HG03060 (cell line): ENCODE measurements at regions not wholly inside any gene's neighbourhood (a gene's known extent, or its start where the extent isn't known, plus 50 kb on each side); places are given as distances from the start of the nearest gene placed in this dataset.
"Not testable (repeated sequence)": the region's sequence is repeated elsewhere in the genome, so short reads cannot be mapped to it uniquely, and the experiment has no call there.

Experiments used
- ATAC-seq: cut with Tn5 transposase; IDR thresholded peaks from one replicate; pipeline ENCODE4 v1.9.1; 2021; ENCODE audit warnings: low read depth, moderate number of reproducible peaks; ENCODE audit not compliant: unreplicated experiment

DNA sequence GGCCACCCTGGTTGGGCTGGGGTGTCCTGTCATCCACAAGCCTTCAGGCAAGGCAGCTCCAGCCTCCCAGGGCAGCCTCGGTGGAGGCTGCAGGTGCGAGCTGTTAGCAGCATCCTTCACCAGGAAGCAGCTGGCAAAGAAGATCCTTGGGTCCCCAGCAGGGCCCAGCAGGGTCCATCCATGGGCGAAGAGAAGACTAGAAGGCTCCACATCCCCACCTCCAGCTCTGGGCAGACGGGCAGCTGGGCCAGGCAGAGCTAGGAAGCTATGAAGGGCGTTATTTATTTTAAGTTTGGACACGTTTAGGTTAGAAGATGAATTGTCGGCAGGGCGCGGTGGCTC is 348.5 kb downstream of the TCERG1L start:
- no peak for ATAC-seq

DNA sequence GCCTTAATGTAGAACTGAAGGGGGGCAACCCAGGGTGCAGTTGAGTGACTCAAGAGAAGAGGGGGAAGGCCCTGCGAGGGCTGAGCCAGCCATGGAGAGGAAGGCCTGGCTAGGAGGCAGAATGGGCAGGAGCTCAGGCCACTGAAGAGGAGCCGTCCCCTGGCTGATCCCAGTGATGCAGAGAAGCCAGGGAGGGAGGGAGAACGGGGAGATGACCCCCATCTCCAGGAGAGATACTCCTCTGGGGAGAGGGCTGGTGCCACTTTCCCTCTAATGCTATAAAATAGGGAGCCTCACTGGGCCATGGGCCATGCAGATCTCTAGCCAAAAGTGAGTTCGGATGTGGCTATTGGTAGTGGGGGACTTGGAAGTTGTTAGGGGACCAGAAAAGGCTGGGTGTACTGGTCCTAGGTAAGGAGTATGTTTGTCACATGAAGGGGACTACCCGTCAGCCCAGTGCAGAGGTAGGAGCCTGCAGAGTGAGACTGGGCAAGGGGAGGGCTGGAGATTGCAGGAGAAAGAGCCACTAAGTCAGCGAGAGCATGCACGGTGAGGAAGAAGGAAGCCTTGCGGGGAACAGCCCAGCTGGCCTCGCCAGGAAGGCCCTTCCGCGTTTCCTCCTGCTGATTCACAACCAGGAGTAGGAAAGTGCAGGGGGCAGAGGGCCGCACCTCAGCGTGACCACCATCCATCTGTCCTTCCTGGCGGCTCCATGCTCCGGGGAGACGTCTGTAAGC is 347.6 kb downstream of the TCERG1L start:
- no peak for ATAC-seq

DNA sequence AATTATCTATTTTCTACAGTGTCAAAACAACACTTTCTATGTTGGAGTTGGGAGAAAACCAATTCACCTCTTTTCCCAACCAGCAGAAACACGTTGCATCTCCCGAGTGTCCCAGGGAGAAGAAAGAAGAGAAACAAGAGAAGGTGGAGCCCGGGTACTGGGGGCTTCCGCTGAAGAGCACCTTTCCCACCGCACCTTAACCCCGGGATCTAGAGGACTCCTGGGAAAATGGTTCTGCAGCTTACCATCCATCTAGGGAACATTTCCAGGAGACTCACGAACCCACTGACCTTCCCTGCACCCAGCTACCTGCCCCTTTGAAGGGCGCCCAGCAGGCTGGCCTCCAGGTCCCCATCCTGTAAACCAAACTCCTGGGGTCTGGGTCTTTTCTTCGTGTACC is 346.8 kb downstream of the TCERG1L start:
- ATAC-seq, result no peak

DNA sequence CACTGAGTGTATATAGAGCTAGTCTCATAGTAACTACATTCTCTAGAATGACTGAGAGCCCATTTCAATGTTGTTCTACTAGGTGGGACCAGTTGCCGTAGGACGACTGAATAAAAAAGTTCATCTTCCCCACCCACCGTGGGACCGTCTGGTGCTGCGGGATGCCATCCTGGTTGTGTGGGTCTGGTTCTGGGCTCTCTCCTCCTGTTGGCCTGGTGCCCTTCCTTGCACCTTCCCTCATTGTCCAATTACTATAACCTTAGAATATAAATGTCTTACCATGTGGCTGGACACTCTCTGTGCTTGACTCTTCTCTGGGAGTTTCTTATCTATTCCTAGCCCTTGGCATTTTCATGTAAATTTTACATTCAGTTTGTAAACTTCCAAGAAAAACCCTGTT is 344.4 kb downstream of the TCERG1L start:
- ATAC-seq, result no peak

DNA sequence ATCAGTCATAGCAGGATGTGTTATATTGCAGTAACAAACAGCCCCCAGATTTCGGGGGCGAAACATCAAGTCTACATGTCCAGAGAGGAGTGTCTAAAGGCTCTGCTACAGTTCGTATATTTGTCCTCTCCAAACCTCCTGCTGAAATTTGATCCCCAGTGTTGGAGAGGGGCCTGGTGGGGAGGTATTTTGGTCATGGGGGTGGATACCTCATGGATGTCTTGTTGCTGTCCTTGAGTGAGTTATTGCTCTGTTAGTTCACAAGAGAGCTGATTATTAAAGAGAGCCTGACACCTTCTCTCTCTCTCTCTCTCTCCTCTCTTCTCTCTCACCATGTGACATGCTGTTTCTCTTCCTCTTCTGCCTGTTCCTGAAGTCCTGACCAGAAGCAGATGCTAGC is 343.7 kb downstream of the TCERG1L start:
- ATAC-seq, result no peak

DNA sequence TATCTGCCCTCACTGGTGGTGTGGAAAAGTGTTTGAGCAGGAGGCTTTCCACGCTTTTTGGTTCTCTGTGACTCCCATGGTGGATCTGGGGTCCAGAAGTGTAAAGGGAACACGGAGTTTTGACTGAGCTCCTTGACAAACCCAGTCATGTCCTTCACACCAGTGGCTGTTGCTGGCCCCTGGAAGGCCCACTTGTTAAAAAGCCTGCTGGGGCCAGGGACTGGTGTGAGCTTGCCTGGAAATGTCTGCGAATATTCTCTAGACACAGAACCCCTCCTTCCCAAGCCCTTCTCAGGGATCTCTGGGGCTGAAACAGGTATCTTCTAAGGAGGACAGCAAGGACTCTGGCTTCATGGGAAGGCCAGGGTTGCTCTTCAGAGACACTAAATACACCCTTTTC is 343.0 kb downstream of the TCERG1L start:
- ATAC-seq, result no peak

DNA sequence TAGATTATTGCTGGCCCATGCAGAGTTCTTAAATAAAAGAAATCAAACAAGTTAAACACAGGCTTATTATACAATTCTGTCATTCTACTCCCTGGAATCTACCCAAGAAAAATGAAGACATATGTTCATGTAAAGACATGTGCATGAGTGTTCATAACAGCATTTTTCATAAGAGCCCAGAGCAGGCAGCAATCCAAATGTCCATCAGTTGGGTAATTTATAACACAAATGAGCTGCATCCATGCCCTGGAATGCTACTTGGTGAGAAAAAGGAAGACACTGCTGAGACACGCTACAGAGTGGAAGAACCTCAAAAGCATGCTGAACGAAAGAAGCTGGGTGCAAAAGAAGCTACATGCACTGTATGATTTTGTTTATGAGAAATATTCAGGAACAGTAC is 342.6 kb downstream of the TCERG1L start:
- no peak for ATAC-seq

DNA sequence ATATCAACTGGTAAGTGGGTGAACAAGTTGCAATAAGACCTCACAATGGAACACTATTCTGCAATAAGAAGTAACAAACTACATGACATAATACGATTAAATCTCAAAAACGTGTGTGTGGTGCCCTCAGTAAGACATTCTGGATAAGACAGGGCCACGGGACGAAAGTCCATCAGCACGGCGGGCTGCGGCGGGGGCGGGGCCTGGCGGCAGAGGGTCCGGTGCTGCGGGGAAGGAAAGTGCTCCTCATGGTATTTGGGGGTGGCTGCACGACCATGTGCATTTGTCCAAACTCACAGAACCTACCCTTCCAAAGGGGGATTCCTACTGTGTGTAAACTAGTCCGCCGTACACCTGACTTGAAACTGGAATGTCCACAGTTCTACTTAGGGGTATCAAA is 341.8 kb downstream of the TCERG1L start:
- ATAC-seq, result no peak

DNA sequence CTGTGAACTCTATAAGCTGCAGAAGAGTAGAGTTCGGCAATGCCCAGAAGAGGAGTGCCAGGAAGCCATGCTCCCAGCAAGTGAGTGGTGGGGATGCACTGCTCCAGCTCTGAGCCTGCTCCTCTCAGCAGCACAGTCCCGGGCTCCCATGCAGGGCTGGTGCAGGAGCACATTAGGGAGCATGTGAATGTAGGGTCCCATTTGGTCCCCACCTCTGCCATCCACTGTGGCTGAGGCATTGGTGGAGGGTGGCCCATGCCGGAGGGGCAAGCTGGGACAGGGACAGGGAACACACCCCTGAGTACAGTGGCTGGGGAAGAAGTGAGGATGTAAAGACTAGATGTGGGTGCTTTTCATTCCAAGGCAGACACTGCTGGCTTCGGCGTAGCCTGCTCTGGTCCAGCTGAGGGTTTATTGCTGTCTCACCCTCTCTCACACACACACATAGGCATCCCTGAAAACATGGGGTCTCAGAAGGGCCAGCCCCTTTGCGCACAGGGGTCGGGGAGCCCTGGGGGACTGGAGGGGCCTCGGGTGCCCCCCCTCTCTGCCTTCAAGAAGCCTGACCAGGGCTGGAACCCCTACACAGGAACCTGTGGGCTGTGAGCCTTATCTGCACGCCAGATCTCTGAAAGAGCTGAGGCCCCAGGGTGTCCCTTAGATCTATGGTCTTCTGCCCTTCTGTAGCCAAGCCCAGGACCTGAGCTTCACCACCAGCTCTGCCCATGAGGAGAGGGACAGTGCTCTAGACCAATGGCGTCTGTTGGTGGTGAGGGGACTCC is 341.0 kb downstream of the TCERG1L start:
- ATAC-seq, result no peak

DNA sequence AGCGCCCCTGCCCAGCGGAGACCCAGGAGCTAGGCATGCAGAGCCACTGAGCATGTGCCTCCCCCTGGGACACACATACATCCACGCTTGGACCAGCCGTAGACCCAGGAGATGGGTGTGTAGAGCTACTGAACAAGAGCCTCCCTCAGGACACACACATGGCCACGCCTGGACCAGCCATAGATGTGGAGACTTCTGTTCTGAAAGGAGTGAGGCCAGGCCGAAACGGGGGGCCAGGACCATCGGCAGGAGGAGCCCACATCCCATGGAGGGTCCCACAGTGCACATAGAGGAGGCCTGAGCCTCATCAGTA is 340.4 kb downstream of the TCERG1L start:
- ATAC-seq, result no peak

DNA sequence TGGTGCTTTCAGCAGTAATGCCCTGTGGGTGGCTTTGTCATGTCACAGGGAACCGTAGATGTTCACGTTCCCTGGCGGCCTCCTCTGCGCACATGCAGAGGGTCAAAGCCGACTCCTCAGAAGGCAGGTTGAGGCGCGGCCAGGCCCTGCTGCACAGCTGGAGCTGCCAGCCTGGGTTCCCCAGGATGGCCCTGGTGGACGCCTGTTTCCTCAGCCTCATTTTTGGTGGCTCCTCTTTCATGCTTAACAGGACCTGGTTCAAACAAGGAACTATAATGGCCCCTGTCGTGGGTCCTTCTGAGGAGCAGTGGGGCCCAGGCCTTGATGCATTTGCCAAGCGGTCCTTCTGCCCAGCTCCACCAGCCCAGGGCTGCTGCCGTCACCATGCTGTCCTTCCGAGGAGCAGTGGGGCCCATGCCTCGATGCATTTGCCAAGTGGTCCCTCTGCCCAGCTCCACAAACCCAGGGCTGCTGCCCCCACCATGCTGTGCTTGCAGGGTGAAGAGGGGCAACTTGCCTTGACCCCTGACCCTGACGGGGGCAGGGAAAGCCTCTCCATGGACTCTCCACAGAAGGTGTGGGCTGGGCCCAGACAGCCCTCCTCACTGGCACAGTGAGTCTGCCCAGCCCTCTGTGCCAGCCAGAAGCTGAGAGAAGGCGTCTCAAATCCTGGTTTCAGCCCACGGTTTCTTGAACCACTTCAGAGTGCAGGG is 338.2 kb downstream of the TCERG1L start:
- ATAC-seq, result no peak

DNA sequence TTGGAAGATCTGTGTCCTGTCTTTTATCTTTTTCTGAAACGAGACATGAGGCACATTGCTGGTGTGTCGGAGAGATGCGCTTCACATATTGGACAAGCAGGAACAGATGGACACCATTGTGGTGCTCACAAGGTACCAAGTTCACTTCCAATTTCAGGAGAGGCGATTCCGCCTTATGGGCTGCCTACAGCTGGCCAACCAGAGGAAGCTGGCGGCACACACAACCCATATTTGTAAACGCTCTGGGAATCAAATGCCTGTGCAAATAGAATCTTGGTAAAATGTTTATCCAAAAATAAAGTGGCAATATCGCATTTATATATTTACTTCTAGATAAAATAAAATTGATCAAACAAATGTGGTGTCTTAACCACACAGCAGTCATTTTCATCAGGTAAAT is 337.4 kb downstream of the TCERG1L start:
- no peak for ATAC-seq

DNA sequence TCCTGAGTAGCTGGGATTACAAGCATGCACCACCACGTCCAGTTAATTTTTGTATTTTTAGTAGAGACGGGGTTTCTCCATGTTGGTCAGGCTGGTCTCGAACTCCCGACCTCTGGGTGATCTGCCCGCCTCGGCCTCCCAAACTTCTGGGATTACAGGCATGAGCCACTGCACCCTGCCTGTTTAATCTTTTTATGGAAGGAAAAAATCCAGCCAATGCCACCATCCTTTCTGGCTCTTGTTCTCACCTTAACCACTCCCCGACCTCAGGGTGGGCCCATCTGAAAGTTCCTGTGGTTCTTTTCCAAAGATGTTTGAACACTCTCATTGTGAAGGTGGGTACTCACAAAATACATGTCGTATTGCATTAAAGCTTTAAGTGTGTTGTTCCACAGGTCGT is 336.2 kb downstream of the TCERG1L start:
- not testable (repeated sequence) for ATAC-seq

DNA sequence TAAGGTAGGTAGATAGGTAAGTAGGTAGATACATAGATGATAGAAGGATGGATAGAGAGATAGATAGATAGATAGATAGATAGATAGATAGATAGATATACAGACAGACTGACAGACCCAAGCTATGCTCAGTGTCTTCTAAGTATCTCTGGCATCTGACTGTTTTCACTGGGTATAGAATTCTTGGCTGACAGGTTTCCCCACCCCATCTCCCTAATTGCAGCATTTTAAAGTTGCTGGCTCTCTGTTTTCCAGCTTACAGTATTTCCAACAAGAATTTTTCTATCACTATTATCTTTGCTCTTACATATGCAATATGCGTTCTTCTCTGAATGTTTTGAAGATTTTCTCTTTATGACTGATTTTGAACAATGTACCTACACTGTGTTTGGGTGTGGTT is 328.7 kb downstream of the TCERG1L start:
- no peak for ATAC-seq

DNA sequence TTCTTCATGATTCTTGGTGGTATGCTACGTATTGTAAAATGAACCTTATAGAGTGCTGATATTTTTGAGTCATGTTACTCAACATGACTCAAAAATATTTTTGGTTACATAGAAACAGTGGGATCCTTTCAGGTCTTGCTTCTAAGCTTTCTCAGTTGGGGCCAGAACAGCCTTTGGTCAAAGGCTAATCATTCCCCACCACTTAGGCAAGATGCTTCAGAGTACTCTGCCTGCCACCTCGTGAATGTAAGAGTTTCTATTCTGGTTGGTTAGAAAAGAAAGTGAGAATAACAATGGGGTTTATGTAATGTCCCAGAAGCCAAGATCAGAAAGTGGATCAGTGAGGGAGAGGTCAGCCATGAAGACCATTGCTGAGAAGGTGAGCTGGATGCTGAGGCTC is 327.8 kb downstream of the TCERG1L start:
- no peak for ATAC-seq

DNA sequence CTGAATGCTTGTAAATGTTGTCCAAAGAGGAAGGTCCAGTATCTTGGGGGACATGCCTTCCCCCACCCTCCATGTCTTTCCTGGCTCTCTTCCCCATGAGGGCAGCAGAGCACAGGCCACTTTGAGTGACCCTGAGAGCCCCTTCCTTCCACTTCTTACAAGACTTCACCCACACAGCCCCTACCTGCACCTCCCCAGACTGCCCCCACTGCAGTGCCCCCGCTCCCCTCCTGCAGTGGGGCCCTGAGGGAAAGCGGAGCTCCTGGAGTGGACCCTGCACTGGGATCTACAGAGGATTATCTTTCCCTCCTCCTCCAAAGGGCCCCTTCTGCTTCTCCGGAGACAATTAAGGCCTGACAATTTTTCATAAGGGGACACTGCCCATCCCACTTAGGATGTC is 326.8 kb downstream of the TCERG1L start:
- no peak for ATAC-seq

DNA sequence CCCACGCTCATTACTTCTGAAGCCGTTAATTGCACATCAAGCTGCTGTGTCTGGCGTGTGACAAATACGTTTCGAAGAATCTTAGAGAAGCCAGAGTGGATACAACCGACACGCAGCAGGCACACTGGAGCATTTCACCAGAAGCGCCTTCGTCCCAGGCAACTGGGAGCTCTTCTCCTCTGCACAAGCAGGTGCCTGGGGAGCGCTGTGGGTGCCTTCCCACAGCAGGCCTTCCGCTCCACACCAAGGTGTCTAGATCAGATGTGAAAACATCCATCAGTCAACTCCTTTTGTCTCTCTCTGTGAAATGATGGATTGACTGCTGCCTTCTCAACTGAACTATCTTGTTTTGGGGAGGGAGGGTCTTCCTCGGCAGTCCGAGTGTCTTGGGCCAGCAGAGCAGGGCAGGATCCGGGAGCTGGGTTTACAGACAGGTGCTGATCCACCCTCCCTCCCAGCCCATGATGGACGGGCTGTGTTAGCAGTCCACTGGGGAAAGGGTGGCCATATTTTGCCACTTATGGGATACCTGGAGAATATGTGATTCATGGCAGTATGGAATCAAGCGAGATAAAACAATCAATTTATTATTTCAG is 326.3 kb downstream of the TCERG1L start:
- ATAC-seq, result no peak

DNA sequence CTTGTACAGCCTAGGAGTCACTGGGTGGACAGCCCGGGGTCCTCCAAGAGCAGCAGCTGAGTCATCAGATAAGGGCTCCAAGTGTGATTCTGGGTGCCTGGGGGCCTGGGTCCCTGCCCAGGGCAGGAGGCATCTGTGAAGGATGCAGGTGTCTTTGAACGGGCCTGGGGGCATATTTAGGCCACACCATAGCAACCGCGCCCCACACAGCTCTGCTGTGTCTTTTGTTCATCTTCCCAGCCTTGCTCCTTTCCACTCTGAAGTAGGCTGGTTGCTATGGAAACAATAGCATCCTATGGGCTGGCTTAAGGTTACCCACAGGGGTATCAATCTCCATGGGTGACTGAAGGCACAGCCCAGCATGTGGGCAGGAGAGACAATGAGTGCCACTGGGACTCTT is 324.7 kb downstream of the TCERG1L start:
- ATAC-seq, result no peak

DNA sequence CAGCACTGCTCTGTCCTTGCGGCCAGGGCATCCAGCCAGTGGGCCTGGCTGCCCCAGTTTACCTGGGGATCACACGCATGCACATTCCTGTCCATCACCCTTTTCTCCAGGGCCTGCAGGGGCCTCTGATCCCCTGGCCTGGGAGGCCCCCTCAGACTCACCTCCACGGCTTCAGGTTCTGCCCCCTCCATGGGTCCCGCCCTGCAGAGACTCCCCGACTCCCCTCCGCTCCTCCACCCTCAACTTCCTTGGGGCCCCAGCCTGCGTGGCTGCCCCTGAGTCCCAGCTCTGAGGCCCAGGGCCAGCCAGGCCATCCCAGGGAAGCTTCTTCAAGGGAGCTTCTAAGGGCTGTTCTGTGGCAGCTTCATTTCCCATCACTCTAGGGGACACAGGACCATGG is 324.1 kb downstream of the TCERG1L start:
- ATAC-seq, result no peak

DNA sequence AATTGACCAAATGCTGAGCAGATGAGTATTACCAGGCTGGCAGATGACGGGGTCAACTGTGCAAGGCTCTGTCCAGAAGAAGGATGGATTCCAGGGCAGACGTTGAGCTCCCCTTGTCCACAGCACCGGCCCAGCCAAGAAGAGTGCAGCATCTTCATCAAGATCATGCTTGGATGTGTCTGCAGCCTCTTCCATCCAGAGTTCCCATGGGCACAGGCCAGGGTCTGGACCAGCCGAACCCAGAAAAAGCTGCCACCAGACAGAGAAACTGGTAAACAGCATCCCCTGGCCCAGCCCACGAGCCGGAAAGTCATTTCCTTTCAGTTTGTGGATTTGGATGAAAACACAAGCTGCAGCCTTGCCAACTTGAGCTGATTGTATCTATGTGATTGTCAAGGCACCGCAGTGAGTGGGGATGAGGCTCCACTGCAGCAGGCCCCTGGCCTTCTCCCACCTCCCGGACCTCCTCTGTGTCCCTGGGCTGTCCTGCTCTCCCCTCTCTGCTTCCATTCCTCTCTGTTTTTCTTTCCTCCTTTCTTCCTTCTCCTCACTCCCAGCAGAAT is 321.8 kb downstream of the TCERG1L start:
- ATAC-seq, result no peak

DNA sequence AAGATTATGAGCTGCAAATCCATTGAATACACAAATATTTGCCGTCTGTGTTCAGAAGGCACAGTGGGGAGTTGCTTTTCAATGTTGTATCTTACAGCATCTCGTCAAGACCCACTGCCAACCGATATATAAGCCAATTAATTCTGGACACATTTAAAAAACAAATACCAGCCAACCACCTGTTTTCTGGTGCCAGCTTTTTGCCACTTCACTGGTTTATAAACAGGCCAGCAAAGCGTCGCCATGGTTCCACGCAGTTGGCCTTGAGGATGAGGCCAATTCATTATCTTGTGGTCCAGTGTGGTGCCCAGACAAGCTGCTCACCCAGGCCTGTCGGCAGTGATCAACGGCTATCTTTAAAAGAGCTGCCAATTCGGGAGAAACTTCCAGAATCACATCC is 321.0 kb downstream of the TCERG1L start:
- ATAC-seq, result no peak
